SK-N-SH (cell line): ENCODE measurements at regions not wholly inside any gene's neighbourhood (a gene's known extent, or its start where the extent isn't known, plus 50 kb on each side); places are given as distances from the start of the nearest gene placed in this dataset.

Source experiments
- CHD2 ChIP-seq: fragments of 150-350 bp; IDR thresholded peaks from 2 replicates; pipeline ENCODE4 v1.6.1; 2018; ENCODE audit warnings: low read length; ENCODE audit not compliant: partially characterized antibody
- NRF1 ChIP-seq: IDR thresholded peaks from 2 replicates; pipeline ENCODE4 v1.6.1; 2012; ENCODE audit warnings: low read depth, mild to moderate bottlenecking, low read length
- SMC3 ChIP-seq: IDR thresholded peaks from 2 replicates; pipeline ENCODE4 v1.6.1; 2012; ENCODE audit warnings: low read depth, low read length, improper control_type of control experiment
- TCF12 ChIP-seq: IDR thresholded peaks from 2 replicates; pipeline ENCODE4 v1.4.0; 2012
- TEAD4 ChIP-seq: IDR thresholded peaks from 2 replicates; pipeline ENCODE4 v1.4.0; 2012; ENCODE audit warnings: mild to moderate bottlenecking, borderline replicate concordance; ENCODE audit not compliant: insufficient read depth
- YY1 ChIP-seq: IDR thresholded peaks from 2 replicates; pipeline ENCODE4 v1.4.0; 2012; ENCODE audit warnings: low read depth, mild to moderate bottlenecking
- TF ChIP-seq, protein P1 (sequence below): fragments of 200-600 bp; sonication (generic); IDR thresholded peaks from 2 replicates; pipeline ENCODE4 v1.6.1; 2017; ENCODE audit warnings: antibody characterized with exemption, mild to moderate bottlenecking, moderate library complexity
- TF ChIP-seq, protein P2 (sequence below): IDR thresholded peaks from 2 replicates; pipeline ENCODE4 v1.4.0; 2012; ENCODE audit warnings: low read depth, borderline replicate concordance
- TF ChIP-seq, protein P3 (sequence below): IDR thresholded peaks from 2 replicates; pipeline ENCODE4 v1.6.1; 2012; ENCODE audit warnings: mild to moderate bottlenecking, low read depth, low read length, moderate library complexity

DNA sequence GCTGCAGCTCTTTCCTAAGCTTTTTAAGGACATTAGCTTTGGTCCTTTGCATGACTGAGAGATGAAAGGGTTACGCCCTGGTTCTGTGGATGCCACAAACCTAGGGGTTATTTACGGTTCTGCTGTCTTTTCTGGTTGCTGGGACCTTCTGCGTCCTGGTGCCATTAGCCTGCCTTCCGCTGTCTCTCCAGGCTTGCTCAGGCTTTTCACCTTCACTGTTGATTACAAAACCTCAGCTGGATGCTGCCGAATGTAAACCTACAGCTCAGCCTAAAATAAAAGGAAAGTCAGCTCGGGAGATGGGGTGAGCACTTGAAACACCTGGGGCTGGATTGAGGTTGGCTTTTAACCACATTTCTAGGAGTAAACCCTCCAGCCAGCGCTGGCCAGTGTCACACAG is 130.9 kb upstream of the ARHGAP28 start:
- TF ChIP-seq, protein P1, sequence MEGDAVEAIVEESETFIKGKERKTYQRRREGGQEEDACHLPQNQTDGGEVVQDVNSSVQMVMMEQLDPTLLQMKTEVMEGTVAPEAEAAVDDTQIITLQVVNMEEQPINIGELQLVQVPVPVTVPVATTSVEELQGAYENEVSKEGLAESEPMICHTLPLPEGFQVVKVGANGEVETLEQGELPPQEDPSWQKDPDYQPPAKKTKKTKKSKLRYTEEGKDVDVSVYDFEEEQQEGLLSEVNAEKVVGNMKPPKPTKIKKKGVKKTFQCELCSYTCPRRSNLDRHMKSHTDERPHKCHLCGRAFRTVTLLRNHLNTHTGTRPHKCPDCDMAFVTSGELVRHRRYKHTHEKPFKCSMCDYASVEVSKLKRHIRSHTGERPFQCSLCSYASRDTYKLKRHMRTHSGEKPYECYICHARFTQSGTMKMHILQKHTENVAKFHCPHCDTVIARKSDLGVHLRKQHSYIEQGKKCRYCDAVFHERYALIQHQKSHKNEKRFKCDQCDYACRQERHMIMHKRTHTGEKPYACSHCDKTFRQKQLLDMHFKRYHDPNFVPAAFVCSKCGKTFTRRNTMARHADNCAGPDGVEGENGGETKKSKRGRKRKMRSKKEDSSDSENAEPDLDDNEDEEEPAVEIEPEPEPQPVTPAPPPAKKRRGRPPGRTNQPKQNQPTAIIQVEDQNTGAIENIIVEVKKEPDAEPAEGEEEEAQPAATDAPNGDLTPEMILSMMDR, result no peak
- TF ChIP-seq NRF1, result no peak
- TF ChIP-seq, protein P2, sequence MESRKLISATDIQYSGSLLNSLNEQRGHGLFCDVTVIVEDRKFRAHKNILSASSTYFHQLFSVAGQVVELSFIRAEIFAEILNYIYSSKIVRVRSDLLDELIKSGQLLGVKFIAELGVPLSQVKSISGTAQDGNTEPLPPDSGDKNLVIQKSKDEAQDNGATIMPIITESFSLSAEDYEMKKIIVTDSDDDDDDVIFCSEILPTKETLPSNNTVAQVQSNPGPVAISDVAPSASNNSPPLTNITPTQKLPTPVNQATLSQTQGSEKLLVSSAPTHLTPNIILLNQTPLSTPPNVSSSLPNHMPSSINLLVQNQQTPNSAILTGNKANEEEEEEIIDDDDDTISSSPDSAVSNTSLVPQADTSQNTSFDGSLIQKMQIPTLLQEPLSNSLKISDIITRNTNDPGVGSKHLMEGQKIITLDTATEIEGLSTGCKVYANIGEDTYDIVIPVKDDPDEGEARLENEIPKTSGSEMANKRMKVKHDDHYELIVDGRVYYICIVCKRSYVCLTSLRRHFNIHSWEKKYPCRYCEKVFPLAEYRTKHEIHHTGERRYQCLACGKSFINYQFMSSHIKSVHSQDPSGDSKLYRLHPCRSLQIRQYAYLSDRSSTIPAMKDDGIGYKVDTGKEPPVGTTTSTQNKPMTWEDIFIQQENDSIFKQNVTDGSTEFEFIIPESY, result no peak
- TF ChIP-seq TEAD4, result no peak
- TF ChIP-seq, protein P3, sequence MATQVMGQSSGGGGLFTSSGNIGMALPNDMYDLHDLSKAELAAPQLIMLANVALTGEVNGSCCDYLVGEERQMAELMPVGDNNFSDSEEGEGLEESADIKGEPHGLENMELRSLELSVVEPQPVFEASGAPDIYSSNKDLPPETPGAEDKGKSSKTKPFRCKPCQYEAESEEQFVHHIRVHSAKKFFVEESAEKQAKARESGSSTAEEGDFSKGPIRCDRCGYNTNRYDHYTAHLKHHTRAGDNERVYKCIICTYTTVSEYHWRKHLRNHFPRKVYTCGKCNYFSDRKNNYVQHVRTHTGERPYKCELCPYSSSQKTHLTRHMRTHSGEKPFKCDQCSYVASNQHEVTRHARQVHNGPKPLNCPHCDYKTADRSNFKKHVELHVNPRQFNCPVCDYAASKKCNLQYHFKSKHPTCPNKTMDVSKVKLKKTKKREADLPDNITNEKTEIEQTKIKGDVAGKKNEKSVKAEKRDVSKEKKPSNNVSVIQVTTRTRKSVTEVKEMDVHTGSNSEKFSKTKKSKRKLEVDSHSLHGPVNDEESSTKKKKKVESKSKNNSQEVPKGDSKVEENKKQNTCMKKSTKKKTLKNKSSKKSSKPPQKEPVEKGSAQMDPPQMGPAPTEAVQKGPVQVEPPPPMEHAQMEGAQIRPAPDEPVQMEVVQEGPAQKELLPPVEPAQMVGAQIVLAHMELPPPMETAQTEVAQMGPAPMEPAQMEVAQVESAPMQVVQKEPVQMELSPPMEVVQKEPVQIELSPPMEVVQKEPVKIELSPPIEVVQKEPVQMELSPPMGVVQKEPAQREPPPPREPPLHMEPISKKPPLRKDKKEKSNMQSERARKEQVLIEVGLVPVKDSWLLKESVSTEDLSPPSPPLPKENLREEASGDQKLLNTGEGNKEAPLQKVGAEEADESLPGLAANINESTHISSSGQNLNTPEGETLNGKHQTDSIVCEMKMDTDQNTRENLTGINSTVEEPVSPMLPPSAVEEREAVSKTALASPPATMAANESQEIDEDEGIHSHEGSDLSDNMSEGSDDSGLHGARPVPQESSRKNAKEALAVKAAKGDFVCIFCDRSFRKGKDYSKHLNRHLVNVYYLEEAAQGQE, result no peak
- no peak for TF ChIP-seq CHD2
- no peak for TF ChIP-seq TCF12
- no peak for TF ChIP-seq YY1
- no peak for TF ChIP-seq SMC3
